IPS-18c (cell line): ENCODE measurements at regions not wholly inside any gene's neighbourhood (a gene's known extent, or its start where the extent isn't known, plus 50 kb on each side); places are given as distances from the start of the nearest gene placed in this dataset.
"Not testable (repeated sequence)": the region's sequence is repeated elsewhere in the genome, so short reads cannot be mapped to it uniquely, and the experiment has no call there.

ENCODE experiments used
- H3K4me3 ChIP-seq: 2 replicates; pipeline ENCODE4 v1.7.0; 2013; ENCODE audit warnings: low read depth, mild to moderate bottlenecking, low read length, moderate library complexity; ENCODE audit not compliant: insufficient read depth
- H3K9me3 ChIP-seq: one replicate; pipeline ENCODE4 v1.6.1; 2013; ENCODE audit warnings: mild to moderate bottlenecking, low read length, moderate library complexity; ENCODE audit not compliant: control insufficient read depth, insufficient read depth

GRCh38 chr3:173342679-173343078, 54.9 kb upstream of the NLGN1 start:
- Histone ChIP-seq H3K9me3 (no peaks in the 10 kb centered on the region), H3K4me3 (no peak overlapping the region)

GRCh38 chr3:173340626-173341025, 56.9 kb upstream of the NLGN1 start:
- no peak overlapping the region for H3K4me3 ChIP-seq
- no peaks in the 10 kb centered on the region for H3K9me3 ChIP-seq

- no peak overlapping the region for H3K4me3 ChIP-seq
- no peaks in the 10 kb centered on the region for H3K9me3 ChIP-seq
These were observed 61.3 kb upstream of the NLGN1 start for GRCh38 chr3:173336261-173336660.

GRCh38 chr3:173306110-173306509, 91.4 kb upstream of the NLGN1 start:
- H3K9me3 ChIP-seq, result no peaks in the 10 kb centered on the region
- H3K4me3 ChIP-seq, result no peak overlapping the region

GRCh38 chr3:173304182-173304800, 93.3 kb upstream of the NLGN1 start:
- H3K9me3 ChIP-seq, result no peaks in the 10 kb centered on the region
- H3K4me3 ChIP-seq, result no peak overlapping the region

- Histone ChIP-seq H3K9me3 (no peaks in the 10 kb centered on the region), H3K4me3 (no peak overlapping the region)
These were observed 95.9 kb upstream of the NLGN1 start for GRCh38 chr3:173301647-173302046.

- no peak overlapping the region for H3K4me3 ChIP-seq
These were observed 108.5 kb upstream of the NLGN1 start for GRCh38 chr3:173289072-173289471.

GRCh38 chr3:173287361-173287760, 110.2 kb upstream of the NLGN1 start:
- Histone ChIP-seq H3K4me3 (no peak overlapping the region), H3K9me3 (no peaks in the 10 kb centered on the region)

More at GRCh38 chr3:173289072-173289471, 108.5 kb upstream of the NLGN1 start:
- H3K9me3 ChIP-seq, result no peaks in the 10 kb centered on the region

GRCh38 chr3:173286507-173286906, 111.0 kb upstream of the NLGN1 start:
- not testable (repeated sequence) for H3K4me3 ChIP-seq, H3K9me3 ChIP-seq

- Histone ChIP-seq H3K4me3 (no peak overlapping the region), H3K9me3 (no peaks in the 10 kb centered on the region)
These were observed 113.2 kb upstream of the NLGN1 start for GRCh38 chr3:173284301-173284700.

GRCh38 chr3:173275740-173276139, 121.8 kb upstream of the NLGN1 start:
- H3K4me3 ChIP-seq, result no peak overlapping the region
- H3K9me3 ChIP-seq, result no peaks in the 10 kb centered on the region

GRCh38 chr3:173273838-173274237, 123.7 kb upstream of the NLGN1 start:
- Histone ChIP-seq H3K9me3 (no peaks in the 10 kb centered on the region), H3K4me3 (no peak overlapping the region)

GRCh38 chr3:173268781-173269180, 127.7 kb upstream of the SPATA16 start:
- Histone ChIP-seq H3K9me3 (no peaks in the 10 kb centered on the region), H3K4me3 (no peak overlapping the region)

GRCh38 chr3:173267716-173268115, 126.7 kb upstream of the SPATA16 start:
- H3K4me3 ChIP-seq, result no peak overlapping the region
- H3K9me3 ChIP-seq, result no peaks in the 10 kb centered on the region

GRCh38 chr3:173266441-173266840, 125.4 kb upstream of the SPATA16 start:
- H3K9me3 ChIP-seq, result no peaks in the 10 kb centered on the region
- no peak overlapping the region for H3K4me3 ChIP-seq

GRCh38 chr3:173258697-173259096, 117.7 kb upstream of the SPATA16 start:
- no peaks in the 10 kb centered on the region for H3K9me3 ChIP-seq
- no peak overlapping the region for H3K4me3 ChIP-seq

- Histone ChIP-seq H3K4me3 (no peak overlapping the region), H3K9me3 (no peaks in the 10 kb centered on the region)
These were observed 116.8 kb upstream of the SPATA16 start for GRCh38 chr3:173257797-173258196.

- Histone ChIP-seq H3K4me3 (no peak overlapping the region), H3K9me3 (no peaks in the 10 kb centered on the region)
These were observed 114.5 kb upstream of the SPATA16 start for GRCh38 chr3:173255555-173255954.

- no peaks in the 10 kb centered on the region for H3K9me3 ChIP-seq
- H3K4me3 ChIP-seq, result no peak overlapping the region
These were observed 112.4 kb upstream of the SPATA16 start for GRCh38 chr3:173253471-173253870.
